ENCODE measurements at regions not wholly inside any gene's neighbourhood (a gene's known extent, or its start where the extent isn't known, plus 50 kb on each side); places are given as distances from the start of the nearest gene placed in this dataset.

GRCh38 chr11:103681855-103682254 is 354.6 kb upstream of the DDI1 start (continued):
- TF ChIP-seq IRF3 (IDR thresholded peaks at IDR 0.05) = no peak
- no peak for TF ChIP-seq FOXM1 (IDR thresholded peaks at IDR 0.05; ENCODE audit: low read depth, low read length)
- TF ChIP-seq SKIL (IDR thresholded peaks at IDR 0.05; ENCODE audit: low read depth, poor library complexity, severe bottlenecking) = no peak
- TF ChIP-seq PML (IDR thresholded peaks at IDR 0.05; ENCODE audit: low read length) = no peak
- no peak for TF ChIP-seq MYC (IDR thresholded peaks at IDR 0.05; ENCODE audit: insufficient read depth, insufficient read length, insufficient replicate concordance, low read length, severe bottlenecking)
- no peak for TF ChIP-seq ZNF207 (IDR thresholded peaks at IDR 0.05; ENCODE audit: borderline replicate concordance)
- TF ChIP-seq CTCF (IDR thresholded peaks at IDR 0.05 in 2 of 3, conservative IDR thresholded peaks at IDR 0.05 in 1 of 3; ENCODE audit: control insufficient read depth in 2 of 3, extremely low read depth in 1 of 3, insufficient read depth in 1 of 3, low read depth in 3 of 3, low read length in 3 of 3) = no peak

Data from GM12878 (cell line).